Neural crest cell (in vitro differentiated cells): ENCODE measurements at regions not wholly inside any gene's neighbourhood (a gene's known extent, or its start where the extent isn't known, plus 50 kb on each side); places are given as distances from the start of the nearest gene placed in this dataset.

Source experiments
- DNase-seq: peaks from one replicate; pipeline ENCODE4 v3.0.0; 2021; ENCODE audit warnings: low read depth, mixed read lengths, low spot score
- H3K27ac Mint-ChIP-seq: one replicate; pipeline ENCODE4 v1.8.0; 2021; ENCODE audit warnings: mild to moderate bottlenecking, mixed read lengths; ENCODE audit not compliant: unreplicated experiment
- H3K27me3 Mint-ChIP-seq: 2 replicates; pipeline ENCODE4 v1.8.0; 2021; ENCODE audit warnings: low read depth, mild to moderate bottlenecking, mixed read lengths
- H3K36me3 Mint-ChIP-seq: 2 replicates; pipeline ENCODE4 v1.8.0; 2021; ENCODE audit warnings: low read depth, mild to moderate bottlenecking, mixed read lengths
- H3K4me1 Mint-ChIP-seq: 2 replicates; pipeline ENCODE4 v1.8.0; 2021; ENCODE audit warnings: mixed read lengths
- H3K4me3 Mint-ChIP-seq: one replicate; pipeline ENCODE4 v1.8.0; 2021; ENCODE audit warnings: mild to moderate bottlenecking, mixed read lengths
- H3K9me3 Mint-ChIP-seq: 2 replicates; pipeline ENCODE4 v1.8.0; 2021; ENCODE audit warnings: mixed read lengths
- CTCF ChIP-seq: fragments of 200-600 bp; sonication (generic); conservative IDR thresholded peaks from 2 replicates; pipeline ENCODE4 v1.5.0; 2021; ENCODE audit warnings: antibody characterized with exemption, mild to moderate bottlenecking

GRCh38 chr15:70319466-70319865, 221.7 kb upstream of the TLE3 start:
- Mint-ChIP-seq H3K27ac (no peak overlapping the region), H3K4me1 (peaks cover 18% of the 10 kb centered on the region), H3K36me3 (no peaks in the 10 kb centered on the region), H3K4me3 (no peak overlapping the region), H3K27me3 (peaks cover 3% of the 10 kb centered on the region), H3K9me3 (no peaks in the 10 kb centered on the region)
- TF ChIP-seq CTCF, result no peak
- no peak for DNase-seq

- H3K9me3 Mint-ChIP-seq, result no peaks in the 10 kb centered on the region
- no peak for TF ChIP-seq CTCF
- H3K4me1 Mint-ChIP-seq, result peaks cover 12% of the 10 kb centered on the region
- no peak for DNase-seq
- no peaks in the 10 kb centered on the region for H3K36me3 Mint-ChIP-seq
- no peak overlapping the region for H3K27ac Mint-ChIP-seq
- no peak overlapping the region for H3K4me3 Mint-ChIP-seq
- peaks cover 3% of the 10 kb centered on the region for H3K27me3 Mint-ChIP-seq
These were observed 221.1 kb upstream of the TLE3 start for GRCh38 chr15:70318594-70319465.

- Mint-ChIP-seq H3K9me3 (no peaks in the 10 kb centered on the region), H3K4me1 (peaks cover 3% of the 10 kb centered on the region), H3K36me3 (no peaks in the 10 kb centered on the region), H3K27ac (no peak overlapping the region), H3K27me3 (peaks cover 4% of the 10 kb centered on the region), H3K4me3 (no peak overlapping the region)
- TF ChIP-seq CTCF, result no peak
- no peak for DNase-seq
These were observed 218.4 kb upstream of the TLE3 start for GRCh38 chr15:70316059-70316600.

GRCh38 chr15:70315431-70315830, 217.7 kb upstream of the TLE3 start:
- Mint-ChIP-seq H3K27ac (no peak overlapping the region), H3K9me3 (no peaks in the 10 kb centered on the region), H3K36me3 (no peaks in the 10 kb centered on the region), H3K4me1 (peaks cover 3% of the 10 kb centered on the region), H3K4me3 (no peak overlapping the region), H3K27me3 (peaks cover 7% of the 10 kb centered on the region)
- TF ChIP-seq CTCF, result no peak
- DNase-seq, result no peak

- no peak for DNase-seq
- Mint-ChIP-seq H3K9me3 (no peaks in the 10 kb centered on the region), H3K36me3 (no peaks in the 10 kb centered on the region), H3K27ac (no peak overlapping the region), H3K4me3 (no peak overlapping the region), H3K4me1 (peaks cover 3% of the 10 kb centered on the region), H3K27me3 (peaks cover 7% of the 10 kb centered on the region)
- no peak for TF ChIP-seq CTCF
These were observed 217.0 kb upstream of the TLE3 start for GRCh38 chr15:70314688-70315087.
